ENCODE measurements at regions not wholly inside any gene's neighbourhood (a gene's known extent, or its start where the extent isn't known, plus 50 kb on each side); places are given as distances from the start of the nearest gene placed in this dataset.

- TF ChIP-seq CTCF (tag by site-specific recombination; IDR thresholded peaks at IDR 0.05) (no peak), REST (tag by site-specific recombination; IDR thresholded peaks at IDR 0.05) (no peak), SP7 (tag by site-specific recombination; IDR thresholded peaks at IDR 0.05) (no peak), ZBTB20 (tag by site-specific recombination; IDR thresholded peaks at IDR 0.05) (no peak), TSHZ1 (tag by site-specific recombination; IDR thresholded peaks at IDR 0.05; ENCODE audit: borderline replicate concordance) (no peak), ZNF621 (tag by site-specific recombination; IDR thresholded peaks at IDR 0.05) (no peak), ZFP41 (tag by site-specific recombination; IDR thresholded peaks at IDR 0.05; ENCODE audit: borderline replicate concordance) (no peak), ZNF776 (tag by site-specific recombination; IDR thresholded peaks at IDR 0.05; ENCODE audit: borderline replicate concordance) (no peak), ZNF514 (tag by site-specific recombination; IDR thresholded peaks at IDR 0.05) (no peak), ZNF239 (tag by site-specific recombination; IDR thresholded peaks at IDR 0.05) (no peak), ZNF302 (tag by site-specific recombination; IDR thresholded peaks at IDR 0.05; ENCODE audit: low read depth) (no peak)
These were observed 119.5 kb upstream of the DIPK2B start for GRCh38 chrX:45320191-45320590.

All from HEK293 (cell line).